Cardiac muscle cell (in vitro differentiated cells and primary cell): ENCODE measurements at regions not wholly inside any gene's neighbourhood (a gene's known extent, or its start where the extent isn't known, plus 50 kb on each side); places are given as distances from the start of the nearest gene placed in this dataset.
"Not testable (repeated sequence)": the region's sequence is repeated elsewhere in the genome, so short reads cannot be mapped to it uniquely, and the experiment has no call there.

ENCODE experiments used
- DNase-seq, 2 donors: peaks; one replicate each; pipeline versions ENCODE4 v3.0.0 to v3.0.0-alpha.2; 2010 to 2017; ENCODE audit warnings: low read depth in 1 of 2, low spot score in 1 of 2
- H3K27ac ChIP-seq: fragments of 200-600 bp; sonication (generic); 2 replicates; pipeline ENCODE4 v1.5.1; 2016
- H3K27me3 ChIP-seq: fragments of 200-600 bp; sonication (generic); 2 replicates; pipeline ENCODE4 v1.6.0; 2016; ENCODE audit warnings: control low read depth
- H3K36me3 ChIP-seq: fragments of 200-600 bp; sonication (generic); 2 replicates; pipeline ENCODE4 v1.5.1; 2016; ENCODE audit warnings: control low read depth
- H3K4me1 ChIP-seq: fragments of 200-600 bp; sonication (generic); 2 replicates; pipeline ENCODE4 v1.8.1; 2017; ENCODE audit warnings: low read depth, mild to moderate bottlenecking, mixed run types
- H3K4me3 ChIP-seq: fragments of 200-600 bp; sonication (generic); 2 replicates; pipeline ENCODE4 v1.5.1; 2016; ENCODE audit warnings: mild to moderate bottlenecking
- H3K9me3 ChIP-seq: fragments of 200-600 bp; sonication (generic); 2 replicates; pipeline ENCODE4 v1.5.1; 2017; ENCODE audit warnings: low read depth, mild to moderate bottlenecking, control low read depth
- CTCF ChIP-seq: IDR thresholded peaks from 2 replicates; pipeline ENCODE4 v1.5.1; 2012; ENCODE audit warnings: low read depth, mild to moderate bottlenecking, low read length

GRCh38 chr12:124222368-124223245 is 72.3 kb upstream of the RFLNA start:
- no peak for DNase-seq
- Histone ChIP-seq H3K4me3 (no peak overlapping the region), H3K27me3 (no peaks in the 10 kb centered on the region)

DNA sequence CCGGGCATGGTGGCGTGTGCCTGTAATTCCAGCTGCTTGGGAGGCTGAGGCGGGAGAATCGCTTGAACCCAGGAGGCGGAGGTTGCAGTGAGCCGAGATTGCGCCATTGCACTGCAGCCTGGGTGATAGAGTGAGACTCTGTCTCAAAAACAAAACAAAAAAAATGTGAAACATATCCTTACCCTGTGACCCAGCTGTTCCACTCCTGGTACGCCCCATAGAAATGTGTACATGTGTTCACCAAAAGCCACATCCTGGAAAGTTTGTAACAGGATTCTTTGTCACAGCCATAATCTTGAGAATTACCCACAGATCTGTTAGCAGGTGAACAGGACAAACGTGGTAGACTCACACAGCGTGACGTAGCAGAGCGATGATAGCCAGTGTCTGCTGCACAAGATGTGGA is 71.2 kb upstream of the RFLNA start:
- not testable (repeated sequence) for H3K4me3 ChIP-seq, DNase-seq, H3K9me3 ChIP-seq, H3K4me1 ChIP-seq, H3K27ac ChIP-seq, H3K27me3 ChIP-seq, H3K36me3 ChIP-seq

More at GRCh38 chr12:124222368-124223245, 72.3 kb upstream of the RFLNA start:
- TF ChIP-seq CTCF = no peak
- no peak overlapping the region for H3K27ac ChIP-seq
- no peaks in the 10 kb centered on the region for H3K4me1 ChIP-seq
- H3K9me3 ChIP-seq = no peaks in the 10 kb centered on the region
- no peaks in the 10 kb centered on the region for H3K36me3 ChIP-seq

DNA sequence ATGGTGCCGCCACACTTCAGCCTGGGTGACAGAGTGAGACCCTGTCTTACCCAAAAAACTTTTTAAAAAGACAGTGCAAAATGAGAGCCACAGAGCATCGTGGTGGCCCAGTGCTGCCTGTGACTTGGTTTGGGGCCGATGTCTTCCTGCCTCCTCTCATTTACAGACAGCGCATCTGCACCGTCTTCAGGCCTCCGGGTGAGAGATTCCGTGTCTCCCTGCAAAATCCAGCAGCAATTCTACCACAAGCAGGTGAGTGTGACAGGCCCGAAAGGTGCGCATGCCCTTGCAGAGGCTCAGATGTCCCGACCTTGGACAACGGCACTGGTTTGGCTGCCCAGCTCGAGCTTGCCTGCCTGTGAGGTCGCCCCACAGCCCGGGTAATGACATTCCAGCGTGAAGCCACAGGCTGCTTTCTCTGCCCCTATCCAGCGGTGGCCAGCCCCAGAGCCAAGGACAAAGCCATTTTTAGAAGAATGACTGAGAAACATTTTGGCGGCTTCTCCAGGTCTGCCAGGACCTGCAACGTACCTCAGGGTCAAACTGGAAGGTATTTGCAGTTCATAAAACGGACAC is 70.3 kb upstream of the RFLNA start:
- H3K36me3 ChIP-seq = no peaks in the 10 kb centered on the region
- no peak for TF ChIP-seq CTCF
- no peak for DNase-seq
- H3K27ac ChIP-seq = no peak overlapping the region
- H3K4me3 ChIP-seq = no peak overlapping the region
- H3K27me3 ChIP-seq = no peaks in the 10 kb centered on the region
- H3K9me3 ChIP-seq = no peaks in the 10 kb centered on the region
- no peaks in the 10 kb centered on the region for H3K4me1 ChIP-seq

- H3K36me3 ChIP-seq = no peaks in the 10 kb centered on the region
- no peak overlapping the region for H3K4me3 ChIP-seq
- H3K4me1 ChIP-seq = no peaks in the 10 kb centered on the region
- no peak for TF ChIP-seq CTCF
- no peaks in the 10 kb centered on the region for H3K9me3 ChIP-seq
- H3K27ac ChIP-seq = no peak overlapping the region
- no peaks in the 10 kb centered on the region for H3K27me3 ChIP-seq
- no peak for DNase-seq
These were observed 69.2 kb upstream of the RFLNA start for GRCh38 chr12:124225730-124226129.

GRCh38 chr12:124227951-124228711 is 66.8 kb upstream of the RFLNA start:
- no peaks in the 10 kb centered on the region for H3K9me3 ChIP-seq
- no peak for DNase-seq
- H3K4me1 ChIP-seq = no peaks in the 10 kb centered on the region
- no peaks in the 10 kb centered on the region for H3K36me3 ChIP-seq
- no peak for TF ChIP-seq CTCF
- no peak overlapping the region for H3K4me3 ChIP-seq
- no peak overlapping the region for H3K27ac ChIP-seq
- no peaks in the 10 kb centered on the region for H3K27me3 ChIP-seq
